ENCODE measurements at regions not wholly inside any gene's neighbourhood (a gene's known extent, or its start where the extent isn't known, plus 50 kb on each side); places are given as distances from the start of the nearest gene placed in this dataset.
"Not testable (repeated sequence)": the region's sequence is repeated elsewhere in the genome, so short reads cannot be mapped to it uniquely, and the experiment has no call there.

DNA sequence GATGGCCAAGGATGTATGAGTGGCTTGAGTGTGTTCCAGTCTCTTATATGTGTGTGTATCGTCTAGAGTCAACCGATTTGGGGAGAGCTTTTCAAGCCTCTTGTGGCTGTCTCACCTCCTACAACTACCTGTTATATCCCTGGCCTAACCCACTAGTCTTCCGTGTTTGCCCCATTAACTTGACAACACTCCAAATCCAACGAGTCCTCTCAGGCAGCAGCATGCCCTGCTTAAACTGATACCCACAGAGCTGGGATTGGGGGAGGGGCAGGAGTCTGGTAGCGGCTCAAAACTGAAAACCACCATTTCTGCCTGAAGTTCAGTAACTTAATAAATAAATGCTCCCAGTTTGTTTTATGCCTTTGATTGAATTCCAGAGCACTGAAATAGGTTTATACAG is 91.7 kb upstream of the NUTM2F start:
- not testable (repeated sequence) for TF ChIP-seq POLR2A (IDR thresholded peaks at IDR 0.05; ENCODE audit: low read depth, low read length); RCOR1 (IDR thresholded peaks at IDR 0.05; ENCODE audit: insufficient replicate concordance, low read length); CHD1 (IDR thresholded peaks at IDR 0.05; ENCODE audit: low read depth, low read length)
- TF ChIP-seq, protein P1, sequence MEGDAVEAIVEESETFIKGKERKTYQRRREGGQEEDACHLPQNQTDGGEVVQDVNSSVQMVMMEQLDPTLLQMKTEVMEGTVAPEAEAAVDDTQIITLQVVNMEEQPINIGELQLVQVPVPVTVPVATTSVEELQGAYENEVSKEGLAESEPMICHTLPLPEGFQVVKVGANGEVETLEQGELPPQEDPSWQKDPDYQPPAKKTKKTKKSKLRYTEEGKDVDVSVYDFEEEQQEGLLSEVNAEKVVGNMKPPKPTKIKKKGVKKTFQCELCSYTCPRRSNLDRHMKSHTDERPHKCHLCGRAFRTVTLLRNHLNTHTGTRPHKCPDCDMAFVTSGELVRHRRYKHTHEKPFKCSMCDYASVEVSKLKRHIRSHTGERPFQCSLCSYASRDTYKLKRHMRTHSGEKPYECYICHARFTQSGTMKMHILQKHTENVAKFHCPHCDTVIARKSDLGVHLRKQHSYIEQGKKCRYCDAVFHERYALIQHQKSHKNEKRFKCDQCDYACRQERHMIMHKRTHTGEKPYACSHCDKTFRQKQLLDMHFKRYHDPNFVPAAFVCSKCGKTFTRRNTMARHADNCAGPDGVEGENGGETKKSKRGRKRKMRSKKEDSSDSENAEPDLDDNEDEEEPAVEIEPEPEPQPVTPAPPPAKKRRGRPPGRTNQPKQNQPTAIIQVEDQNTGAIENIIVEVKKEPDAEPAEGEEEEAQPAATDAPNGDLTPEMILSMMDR (conservative IDR thresholded peaks at IDR 0.05; ENCODE audit: low read depth, low read length) = not testable (repeated sequence)

Data from IMR-90 (cell line).